ENCODE measurements at regions not wholly inside any gene's neighbourhood (a gene's known extent, or its start where the extent isn't known, plus 50 kb on each side); places are given as distances from the start of the nearest gene placed in this dataset.

DNA sequence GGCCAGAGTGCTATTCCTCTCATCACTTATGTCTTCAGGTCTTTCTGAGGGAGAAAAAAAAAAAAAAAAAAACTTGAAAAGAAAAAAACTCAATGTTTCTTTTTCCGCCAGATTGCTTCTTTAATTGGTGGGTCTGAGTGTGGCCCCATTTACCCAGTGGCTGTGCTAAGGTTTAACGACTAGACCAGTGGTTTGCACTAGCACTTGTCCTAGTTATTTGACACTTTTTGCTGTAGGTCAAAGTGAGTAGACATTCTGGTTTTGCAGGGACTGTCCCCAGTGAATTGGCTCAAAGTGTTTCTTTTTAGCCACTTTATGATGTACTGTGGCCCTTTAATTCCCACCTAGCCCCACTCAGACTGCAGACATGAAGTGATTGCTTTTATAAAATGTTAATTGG lies 273.3 kb downstream of the PTEN start:
- DNase-seq, result no peak

DNA sequence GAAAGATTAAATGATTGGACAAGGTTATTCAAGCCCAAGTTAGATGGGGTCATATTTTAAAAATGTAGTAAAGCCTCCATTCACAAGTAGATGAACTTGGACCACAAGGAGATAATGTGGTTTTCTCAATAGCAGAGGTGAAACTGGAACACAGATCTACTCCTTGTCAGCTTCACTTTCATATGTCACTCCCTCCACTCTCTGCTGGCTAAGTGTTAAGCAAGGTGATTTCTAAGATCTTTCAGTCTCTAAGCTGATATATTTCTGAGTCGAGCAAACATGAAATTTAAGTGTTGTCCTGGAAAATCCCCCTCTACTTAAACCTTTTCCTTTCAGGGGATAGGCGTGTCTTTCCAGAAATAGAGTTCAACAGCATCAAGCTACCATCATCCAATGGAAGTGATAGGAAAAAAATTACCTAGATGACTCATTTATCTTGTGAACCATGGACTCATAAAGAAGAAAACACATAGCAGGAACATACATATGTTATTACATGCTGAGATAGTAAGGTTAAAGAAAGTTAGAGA lies 275.0 kb downstream of the PTEN start:
- DNase-seq, result no peak

DNA sequence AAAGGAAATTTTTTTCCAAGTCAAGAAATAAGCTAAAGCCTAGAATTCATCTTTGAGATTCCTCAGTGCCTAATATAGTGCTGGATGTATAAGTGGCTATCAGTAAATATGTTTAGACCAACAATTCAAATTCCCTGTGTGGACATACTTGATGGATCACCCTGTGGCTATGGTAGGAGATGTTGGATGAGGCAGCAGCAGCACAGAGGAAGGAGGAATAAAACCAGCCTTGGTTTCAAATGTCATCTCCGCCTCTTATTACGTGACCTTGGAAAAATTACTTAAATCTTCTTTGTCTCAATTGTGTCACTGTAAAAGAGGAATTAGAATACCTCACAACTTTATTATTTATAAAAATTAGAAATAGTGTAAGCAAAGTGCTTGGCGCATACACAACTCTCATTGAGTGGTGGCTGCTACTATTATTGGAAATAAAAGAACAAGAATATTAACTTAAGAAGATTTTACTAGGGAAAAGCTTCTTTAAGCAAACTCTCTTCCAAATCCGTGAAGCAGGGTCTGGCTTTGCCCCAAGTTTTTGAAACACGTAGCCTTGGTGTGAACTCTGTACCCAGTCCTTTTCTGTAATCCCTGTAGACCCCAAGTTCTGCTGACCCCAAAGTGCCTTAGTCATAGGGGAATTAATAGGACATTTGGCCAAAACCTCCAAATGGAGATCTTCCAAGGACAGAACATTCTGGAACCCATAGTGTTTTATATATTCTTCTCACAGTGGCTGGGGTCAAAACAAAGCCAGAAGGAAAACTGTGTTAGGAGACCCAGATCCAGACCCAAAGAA lies 283.8 kb downstream of the PTEN start:
- no peak for DNase-seq

DNA sequence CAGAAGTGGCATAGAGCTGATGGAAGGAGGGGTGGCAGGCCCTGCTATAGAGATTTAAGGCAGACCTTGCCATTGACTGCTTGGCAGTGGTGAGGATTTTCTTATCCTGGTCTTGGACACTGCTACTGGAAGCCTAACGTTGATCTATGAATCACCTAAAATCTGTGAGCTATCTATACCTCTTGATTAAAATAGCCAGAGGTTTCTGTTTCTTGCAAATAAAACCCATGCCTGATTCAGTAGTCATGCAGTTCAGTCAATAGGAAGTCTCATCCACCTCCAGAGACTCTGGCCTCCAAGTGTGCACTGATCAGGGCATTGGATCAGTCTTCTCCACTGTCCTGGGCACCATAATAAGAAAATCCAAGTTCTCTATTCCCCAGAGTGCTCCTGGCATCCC lies 286.5 kb downstream of the PTEN start:
- no peak for DNase-seq

- no peak for DNase-seq
These were observed 286.9 kb downstream of the PTEN start for GRCh38 chr10:88150339-88150738.

GRCh38 chr10:88152728-88153133 lies 289.3 kb downstream of the PTEN start:
- peak in 1 of 2 donors; percentile 10 for DNase-seq

- DNase-seq, result no peak
These were observed 291.3 kb downstream of the PTEN start for GRCh38 chr10:88154596-88155250.

- DNase-seq, result no peak
These were observed 292.9 kb downstream of the PTEN start for GRCh38 chr10:88156341-88156740.

GRCh38 chr10:88157981-88158465 lies 294.6 kb downstream of the PTEN start:
- no peak for DNase-seq

GRCh38 chr10:88158526-88159122 lies 295.2 kb downstream of the PTEN start:
- DNase-seq, result no peak

- no peak for DNase-seq
These were observed 295.9 kb downstream of the PTEN start for GRCh38 chr10:88159127-88159829.

- DNase-seq, result no peak
These were observed 297.6 kb downstream of the PTEN start for GRCh38 chr10:88161070-88161469.

- DNase-seq, result no peak
These were observed 298.3 kb downstream of the PTEN start for GRCh38 chr10:88161756-88162155.

DNA sequence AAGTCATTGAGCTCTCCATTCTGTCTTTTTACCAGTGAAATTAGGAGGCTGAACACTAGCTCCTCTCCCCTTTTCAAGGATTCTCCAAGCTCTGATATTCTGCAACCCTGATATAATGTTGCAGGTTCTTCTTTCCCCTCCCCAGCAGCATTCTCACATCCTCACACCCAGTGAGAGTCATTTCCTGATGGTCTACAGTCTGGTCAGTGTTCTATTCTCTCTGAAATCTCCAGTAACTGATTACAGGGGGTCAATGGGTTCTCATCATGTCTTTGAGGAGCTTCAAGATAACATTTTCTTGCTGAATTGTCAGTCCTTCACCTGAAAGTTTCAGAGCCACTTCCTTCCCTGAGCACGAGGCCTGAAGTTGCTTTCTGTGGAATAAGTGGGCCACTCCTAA lies 299.4 kb downstream of the PTEN start:
- no peak for DNase-seq

GRCh38 chr10:88163572-88163971 lies 300.1 kb downstream of the PTEN start:
- DNase-seq, result no peak

DNA sequence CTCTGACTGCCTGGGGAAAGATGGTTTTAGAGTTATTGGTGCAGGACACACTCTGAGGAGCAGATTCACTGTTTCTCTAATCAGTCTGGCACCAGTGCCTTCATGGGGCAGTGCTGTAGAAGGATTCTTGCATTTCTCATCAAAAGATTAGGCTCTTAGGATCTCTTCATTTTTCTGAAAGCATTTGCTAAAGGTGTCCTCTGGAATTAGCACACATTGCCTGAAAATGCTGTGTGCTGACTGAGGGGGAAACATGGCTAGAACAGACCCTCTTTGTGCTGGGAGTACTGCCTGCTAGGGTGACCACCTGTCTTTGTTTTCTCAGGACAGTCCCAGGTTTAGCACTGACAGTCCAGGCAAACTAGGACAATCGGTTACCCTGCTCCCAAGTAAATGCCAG lies 301.0 kb downstream of the PTEN start:
- DNase-seq, result no peak

DNA sequence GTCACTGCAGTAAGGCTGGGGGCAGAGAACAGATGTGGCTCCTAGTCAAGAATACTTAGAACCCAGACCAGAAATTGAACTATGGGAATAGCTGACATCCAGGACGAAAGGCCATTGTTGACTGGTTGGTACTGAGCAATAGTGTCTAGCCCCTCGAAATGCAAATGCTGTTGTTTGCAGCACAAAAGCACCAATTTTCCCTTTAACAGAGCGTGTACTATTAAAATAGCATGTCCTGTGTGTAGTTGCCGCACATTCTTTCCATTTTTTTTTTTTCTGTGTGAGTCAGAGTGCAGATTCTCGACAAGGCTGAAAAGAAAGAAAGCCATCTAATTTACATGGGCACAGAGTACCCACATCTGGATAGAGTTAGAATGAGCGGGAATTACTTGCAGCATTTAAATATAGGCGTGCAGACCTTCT lies 302.4 kb downstream of the PTEN start:
- no peak for DNase-seq

DNA sequence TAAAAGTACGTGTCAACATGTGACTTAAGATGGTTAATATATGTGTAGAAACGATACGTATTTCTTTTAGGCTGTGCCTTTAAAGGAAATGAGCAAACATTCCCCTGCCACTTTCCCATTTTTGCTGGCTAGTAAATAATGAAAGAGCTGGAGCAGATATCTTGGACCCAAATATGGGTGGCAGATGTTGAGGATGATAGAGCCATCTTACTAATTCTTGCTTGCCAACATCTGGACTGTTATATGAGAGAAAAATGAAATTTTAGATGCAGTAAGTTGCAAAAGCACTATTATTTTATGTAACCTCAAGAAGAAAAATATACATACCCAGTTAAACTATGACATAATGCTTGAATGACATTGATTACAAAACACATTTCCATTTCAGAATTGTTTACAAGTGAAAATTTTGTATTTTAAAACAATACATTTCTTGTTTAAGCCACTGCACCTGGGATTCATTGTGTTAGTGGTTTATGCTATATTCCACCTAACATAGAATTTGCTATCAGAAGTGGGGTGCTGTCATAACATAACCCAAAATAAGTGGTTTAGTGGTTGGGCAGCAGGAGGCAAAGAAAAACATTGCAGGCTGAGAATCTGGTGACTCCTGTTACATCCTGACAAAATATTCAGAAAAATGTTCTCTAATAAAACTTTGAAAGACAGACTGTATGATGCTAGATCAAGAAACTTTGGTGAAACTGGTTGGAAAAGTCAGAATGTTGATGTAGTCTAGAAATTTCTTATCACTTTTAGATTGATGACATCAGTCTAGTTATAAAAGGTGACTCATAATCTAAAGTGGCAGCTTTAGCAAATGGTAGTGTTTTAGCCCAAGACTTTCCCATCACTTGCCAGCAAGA lies 305.0 kb downstream of the PTEN start:
- no peak for DNase-seq

- DNase-seq, result no peak
These were observed 305.6 kb downstream of the PTEN start for GRCh38 chr10:88169037-88169319.

DNA sequence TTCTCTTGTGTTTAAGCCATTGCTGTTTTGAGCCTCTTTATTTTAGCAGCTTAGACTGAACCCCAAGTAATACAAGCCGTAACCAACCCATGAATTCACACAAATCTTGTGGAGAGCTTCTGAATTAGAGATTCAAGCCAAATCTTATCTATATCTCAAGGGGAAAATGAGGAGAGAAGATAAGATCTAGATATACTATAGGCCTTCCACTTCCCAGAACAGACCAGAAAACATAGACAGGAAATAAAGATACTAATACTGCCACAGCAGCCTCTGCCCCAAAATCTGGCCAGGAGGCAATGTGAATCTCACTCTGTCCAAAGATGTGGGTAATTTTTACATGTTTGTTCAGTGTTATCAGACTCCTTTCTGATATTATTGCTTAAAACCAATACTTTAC lies 307.2 kb downstream of the PTEN start:
- no peak for DNase-seq

DNA sequence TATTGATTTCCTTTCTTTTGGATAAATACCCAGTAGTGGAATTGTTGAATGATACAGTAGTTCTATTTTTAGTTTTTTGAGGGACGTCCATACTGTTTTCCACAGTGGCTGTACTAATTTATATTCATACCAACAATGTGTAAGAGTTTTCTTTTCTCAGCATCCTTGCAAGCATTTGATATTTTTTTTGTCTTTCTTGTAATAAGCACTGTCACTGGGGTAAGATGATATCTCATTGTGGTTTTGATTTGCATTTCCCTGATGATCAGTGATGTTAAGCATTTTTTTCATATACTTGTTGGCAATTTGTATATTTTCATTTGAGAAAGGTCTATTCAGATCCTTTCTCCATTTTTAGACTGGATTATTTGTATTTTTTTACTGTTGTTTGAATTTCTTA lies 308.7 kb downstream of the PTEN start:
- no peak for DNase-seq

DNA sequence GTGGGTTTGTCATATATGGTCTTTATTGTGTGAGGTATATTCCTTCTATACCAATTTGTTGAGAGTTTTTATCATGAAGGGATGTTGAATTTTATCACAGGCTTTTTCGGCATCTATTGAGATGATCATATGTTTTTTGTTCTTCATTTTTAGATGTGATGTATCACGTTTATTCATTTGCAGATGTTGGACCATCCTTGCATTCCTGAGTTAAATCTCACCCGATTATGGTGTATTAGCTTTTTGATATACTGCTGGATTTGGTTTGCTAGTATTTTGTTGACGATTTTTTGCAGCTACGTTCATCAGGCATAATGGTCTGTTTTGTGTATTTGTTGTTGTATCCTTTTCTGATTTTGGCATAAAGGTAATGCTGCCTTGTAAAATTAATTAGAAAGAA lies 311.0 kb downstream of the PTEN start:
- no peak for DNase-seq
